Suprapubic skin (tissue), 4 donors: ENCODE measurements at regions not wholly inside any gene's neighbourhood (a gene's known extent, or its start where the extent isn't known, plus 50 kb on each side); places are given as distances from the start of the nearest gene placed in this dataset.
"Not testable (repeated sequence)": the region's sequence is repeated elsewhere in the genome, so short reads cannot be mapped to it uniquely, and the experiment has no call there.

Experiments used
- DNase-seq, 2 donors: peaks; one replicate each; pipeline ENCODE4 v3.0.0-alpha.2; 2019; ENCODE audit warnings: low spot score in 2 of 2
- H3K27ac ChIP-seq: fragments of 200-600 bp; sonication (generic); one replicate; pipeline ENCODE4 v1.5.1; 2019
- H3K27me3 ChIP-seq: fragments of 200-600 bp; sonication (generic); one replicate; pipeline ENCODE4 v1.5.1; 2019
- H3K36me3 ChIP-seq: fragments of 200-600 bp; sonication (generic); one replicate; pipeline ENCODE4 v1.5.1; 2019
- H3K4me1 ChIP-seq: fragments of 200-600 bp; sonication (generic); one replicate; pipeline ENCODE4 v1.5.1; 2019
- H3K4me3 ChIP-seq: fragments of 200-600 bp; sonication (generic); one replicate; pipeline ENCODE4 v1.5.1; 2019; ENCODE audit warnings: mild to moderate bottlenecking
- H3K9me3 ChIP-seq: fragments of 200-600 bp; sonication (generic); one replicate; pipeline ENCODE4 v1.5.1; 2019
- EP300 ChIP-seq: sonication (generic); formaldehyde crosslinking; IDR thresholded peaks from one replicate; pipeline ENCODE4 v1.6.1; 2017; ENCODE audit warnings: antibody characterized with exemption
- POLR2A ChIP-seq, 2 donors: fragments of 450-650 bp; IDR thresholded peaks; one replicate each; pipeline ENCODE4 v1.6.1; 2017; ENCODE audit warnings: antibody characterized with exemption in 2 of 2, mild to moderate bottlenecking in 2 of 2, moderate library complexity in 2 of 2
- POLR2AphosphoS5 ChIP-seq, 3 donors: sonication (generic); formaldehyde crosslinking; IDR thresholded peaks; one replicate each; pipeline ENCODE4 v1.6.1; 2017; ENCODE audit warnings: antibody characterized with exemption in 3 of 3
- WGBS: methylation state at CpG from one replicate; pipeline ENCODE4 v1.1.5; 2018; 5-methylcytosine and 5-hydroxymethylcytosine counted together
- TF ChIP-seq, protein P1 (sequence below), 2 donors: fragments of 200-600 bp in 1 of 2; fragments of 450-650 bp in 1 of 2; sonication (generic) in 1 of 2; IDR thresholded peaks; one replicate each; pipeline ENCODE4 v1.5.1; 2016 to 2019; ENCODE audit warnings: antibody characterized with exemption in 2 of 2, mild to moderate bottlenecking in 1 of 2, moderate library complexity in 1 of 2

DNA sequence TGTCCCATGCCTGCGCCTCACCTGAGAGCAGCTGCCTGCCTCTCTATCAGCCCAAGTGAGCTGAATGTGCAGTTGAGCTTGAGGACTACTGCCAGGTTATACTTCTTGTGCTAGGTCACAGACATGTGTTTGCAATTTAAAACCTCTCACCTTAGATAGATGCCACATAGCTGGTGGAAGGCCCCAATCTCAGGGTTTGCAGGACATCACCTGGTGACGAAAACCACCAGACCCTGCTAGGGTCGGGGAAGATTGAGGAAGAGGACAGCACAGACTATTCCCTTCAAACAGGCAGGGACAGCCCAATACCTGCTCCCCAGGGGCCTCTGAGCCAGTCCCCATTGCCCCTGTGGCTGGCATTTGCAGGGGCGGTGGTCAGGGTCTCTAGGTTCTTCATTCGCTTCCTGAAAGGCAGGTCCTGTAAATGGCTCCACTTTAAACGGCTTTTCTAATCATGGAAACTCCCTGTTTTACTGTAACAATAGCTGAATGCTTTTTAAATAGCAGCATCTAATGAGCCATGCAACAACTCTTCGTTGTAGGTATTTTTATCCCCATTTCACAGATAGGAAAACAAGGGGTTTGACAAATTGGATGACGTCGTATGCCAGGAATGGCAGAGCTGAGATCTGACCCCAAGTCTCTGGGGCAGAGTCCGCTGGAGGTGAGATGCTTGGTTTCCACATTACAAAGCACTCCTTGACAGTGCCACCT lies 80.1 kb downstream of the EMX2 start:
- H3K9me3 ChIP-seq: no peaks in the 10 kb centered on the region
- no peak overlapping the region for H3K27ac ChIP-seq
- no peaks in the 10 kb centered on the region for H3K27me3 ChIP-seq
- TF ChIP-seq POLR2A (IDR thresholded peaks at IDR 0.05): no peak
- TF ChIP-seq EP300: no peak
- no peak for TF ChIP-seq POLR2AphosphoS5 (IDR thresholded peaks at IDR 0.05)
- H3K4me3 ChIP-seq: no peak overlapping the region
- H3K36me3 ChIP-seq: no peaks in the 10 kb centered on the region
- no peaks in the 10 kb centered on the region for H3K4me1 ChIP-seq
- 89% methylated on average over 10 of the region's 10 CpGs for WGBS
- no peak for DNase-seq

DNA sequence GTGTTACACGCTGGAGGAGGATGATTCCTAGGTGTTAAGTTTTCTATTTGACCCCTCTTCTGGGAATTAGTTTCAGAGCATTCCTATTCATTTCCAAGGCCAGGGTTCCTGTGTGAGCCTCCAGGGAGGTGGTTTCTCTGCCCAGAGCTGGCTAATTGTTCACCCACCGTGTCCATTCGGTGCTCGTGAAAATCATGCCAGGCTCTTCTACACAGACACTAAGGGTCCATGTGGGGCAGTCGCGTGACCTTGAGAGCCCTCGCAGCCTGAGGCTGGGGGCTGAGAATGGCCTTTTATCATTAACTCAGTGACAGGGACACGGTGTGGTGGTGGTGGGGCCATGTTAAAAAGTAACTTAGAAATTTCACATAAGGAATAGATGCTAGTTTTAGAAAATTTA lies 83.7 kb downstream of the EMX2 start:
- H3K27ac ChIP-seq: no peak overlapping the region
- TF ChIP-seq POLR2A (IDR thresholded peaks at IDR 0.05): no peak
- TF ChIP-seq, protein P1, sequence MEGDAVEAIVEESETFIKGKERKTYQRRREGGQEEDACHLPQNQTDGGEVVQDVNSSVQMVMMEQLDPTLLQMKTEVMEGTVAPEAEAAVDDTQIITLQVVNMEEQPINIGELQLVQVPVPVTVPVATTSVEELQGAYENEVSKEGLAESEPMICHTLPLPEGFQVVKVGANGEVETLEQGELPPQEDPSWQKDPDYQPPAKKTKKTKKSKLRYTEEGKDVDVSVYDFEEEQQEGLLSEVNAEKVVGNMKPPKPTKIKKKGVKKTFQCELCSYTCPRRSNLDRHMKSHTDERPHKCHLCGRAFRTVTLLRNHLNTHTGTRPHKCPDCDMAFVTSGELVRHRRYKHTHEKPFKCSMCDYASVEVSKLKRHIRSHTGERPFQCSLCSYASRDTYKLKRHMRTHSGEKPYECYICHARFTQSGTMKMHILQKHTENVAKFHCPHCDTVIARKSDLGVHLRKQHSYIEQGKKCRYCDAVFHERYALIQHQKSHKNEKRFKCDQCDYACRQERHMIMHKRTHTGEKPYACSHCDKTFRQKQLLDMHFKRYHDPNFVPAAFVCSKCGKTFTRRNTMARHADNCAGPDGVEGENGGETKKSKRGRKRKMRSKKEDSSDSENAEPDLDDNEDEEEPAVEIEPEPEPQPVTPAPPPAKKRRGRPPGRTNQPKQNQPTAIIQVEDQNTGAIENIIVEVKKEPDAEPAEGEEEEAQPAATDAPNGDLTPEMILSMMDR (IDR thresholded peaks at IDR 0.05): no peak
- TF ChIP-seq POLR2AphosphoS5 (IDR thresholded peaks at IDR 0.05): no peak
- TF ChIP-seq EP300: no peak
- H3K36me3 ChIP-seq: no peaks in the 10 kb centered on the region
- H3K27me3 ChIP-seq: no peaks in the 10 kb centered on the region
- H3K9me3 ChIP-seq: no peaks in the 10 kb centered on the region
- no peak overlapping the region for H3K4me3 ChIP-seq
- DNase-seq: no peak
- WGBS: 95% methylated on average over 8 of the region's 8 CpGs
- peaks cover under 1% of the 10 kb centered on the region for H3K4me1 ChIP-seq

DNA sequence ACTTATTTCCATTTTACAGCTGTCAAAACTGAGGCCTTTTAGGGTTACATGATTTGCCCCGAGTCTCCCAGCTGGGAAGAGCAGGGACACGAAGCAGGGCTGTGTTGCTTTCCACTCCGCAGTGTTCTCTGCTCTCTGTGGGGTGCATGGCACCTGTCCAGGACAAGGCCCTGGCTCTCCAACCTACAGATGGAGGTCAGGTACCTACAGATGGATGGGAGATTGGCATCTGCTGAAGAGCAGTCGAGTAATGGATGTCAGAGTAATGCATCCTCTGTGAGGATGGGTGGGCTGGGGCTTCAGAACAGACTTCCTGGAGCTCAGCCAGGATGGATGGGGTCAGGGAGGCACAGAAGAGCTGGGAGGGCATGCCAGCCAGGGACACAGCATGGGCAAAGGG lies 85.0 kb downstream of the EMX2 start:
- H3K4me1 ChIP-seq: peaks cover 9% of the 10 kb centered on the region
- H3K27me3 ChIP-seq: no peaks in the 10 kb centered on the region
- no peak for TF ChIP-seq EP300
- no peak for TF ChIP-seq POLR2AphosphoS5 (IDR thresholded peaks at IDR 0.05)
- TF ChIP-seq, protein P1 (IDR thresholded peaks at IDR 0.05): no peak
- no peak for TF ChIP-seq POLR2A (IDR thresholded peaks at IDR 0.05)
- H3K9me3 ChIP-seq: no peaks in the 10 kb centered on the region
- no peak overlapping the region for H3K27ac ChIP-seq
- no peaks in the 10 kb centered on the region for H3K36me3 ChIP-seq
- DNase-seq: no peak
- no peak overlapping the region for H3K4me3 ChIP-seq
- WGBS: 91% methylated on average over 4 of the region's 4 CpGs

DNA sequence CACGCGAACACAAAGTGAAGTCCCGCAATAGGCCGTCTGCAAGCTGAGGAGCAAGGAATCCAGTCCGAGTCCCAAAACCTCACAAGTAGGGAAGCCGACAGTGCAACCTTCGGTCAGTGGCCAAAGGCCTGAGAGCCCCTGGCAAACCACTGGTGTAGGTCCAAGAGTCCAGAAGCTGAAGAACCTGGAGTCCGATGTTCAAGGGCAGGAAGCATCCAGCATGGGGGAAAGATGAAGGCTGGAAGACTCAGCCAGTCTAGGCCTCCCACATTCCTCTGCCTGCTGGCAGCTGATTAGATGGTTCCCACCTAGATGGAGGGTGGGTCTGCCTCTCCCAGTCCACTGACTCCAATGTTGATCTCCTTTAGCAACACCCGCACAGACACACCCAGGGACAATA lies 87.2 kb downstream of the EMX2 start:
- 95% methylated on average over 9 of the region's 9 CpGs for WGBS

GRCh38 chr10:117631276-117632145 lies 89.0 kb downstream of the EMX2 start:
- H3K4me3 ChIP-seq: no peak overlapping the region
- TF ChIP-seq EP300 (no peak), POLR2AphosphoS5 (IDR thresholded peaks at IDR 0.05) (peak in 1 of 3 donors; percentile 86)
- DNase-seq: no peak
- H3K27me3 ChIP-seq: no peaks in the 10 kb centered on the region
- peaks cover 11% of the 10 kb centered on the region for H3K4me1 ChIP-seq
- no peaks in the 10 kb centered on the region for H3K36me3 ChIP-seq
- peak overlapping the region; percentile 63 for H3K27ac ChIP-seq
- no peaks in the 10 kb centered on the region for H3K9me3 ChIP-seq
- 73% methylated on average over 8 of the region's 11 CpGs for WGBS

More for the DNA sequence above, 87.2 kb downstream of the EMX2 start:
- H3K4me3 ChIP-seq, H3K27ac ChIP-seq, DNase-seq, H3K9me3 ChIP-seq, H3K36me3 ChIP-seq, H3K27me3 ChIP-seq: not testable (repeated sequence)
- peaks cover 11% of the 10 kb centered on the region for H3K4me1 ChIP-seq

DNA sequence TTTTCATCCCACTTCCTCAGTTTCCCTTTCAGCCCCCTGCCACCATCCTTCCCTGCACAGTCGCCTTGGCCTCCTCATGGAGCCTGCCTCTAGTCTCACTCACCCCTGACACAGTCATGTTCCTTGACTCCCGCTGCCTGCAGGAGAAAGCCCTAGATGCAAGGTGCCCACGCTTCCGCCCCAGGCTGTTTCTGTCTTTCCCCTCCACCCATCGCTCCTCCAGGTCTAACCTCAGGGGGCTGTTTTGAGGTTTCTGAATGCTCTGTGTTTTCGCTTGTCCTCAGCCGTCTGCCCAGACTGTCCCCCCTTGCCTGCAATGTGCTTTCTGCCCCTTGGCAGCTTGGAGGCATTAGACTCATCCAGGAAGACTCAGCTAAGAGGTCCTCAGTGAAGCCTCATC lies 89.9 kb downstream of the EMX2 start:
- Histone ChIP-seq H3K4me1 (peaks cover 11% of the 10 kb centered on the region), H3K4me3 (no peak overlapping the region), H3K36me3 (no peaks in the 10 kb centered on the region), H3K9me3 (no peaks in the 10 kb centered on the region), H3K27me3 (no peaks in the 10 kb centered on the region), H3K27ac (peak overlapping the region; percentile 63)
- no peak for DNase-seq
- WGBS: 96% methylated on average over 7 of the region's 7 CpGs
- no peak for TF ChIP-seq POLR2A (IDR thresholded peaks at IDR 0.05)
- TF ChIP-seq, protein P1 (IDR thresholded peaks at IDR 0.05): no peak
- TF ChIP-seq EP300: no peak
- TF ChIP-seq POLR2AphosphoS5 (IDR thresholded peaks at IDR 0.05): no peak
